KOPT-K1 (cell line): ENCODE measurements at regions not wholly inside any gene's neighbourhood (a gene's known extent, or its start where the extent isn't known, plus 50 kb on each side); places are given as distances from the start of the nearest gene placed in this dataset.
"Not testable (repeated sequence)": the region's sequence is repeated elsewhere in the genome, so short reads cannot be mapped to it uniquely, and the experiment has no call there.

Source experiments
- H3K27ac ChIP-seq: fragments of 200-600 bp; sonication (generic); 2 replicates; pipeline ENCODE4 v1.5.1; 2016; ENCODE audit warnings: antibody characterized with exemption, mild to moderate bottlenecking, low read depth, low read length; ENCODE audit not compliant: poor library complexity, severe bottlenecking
- H3K36me3 ChIP-seq: fragments of 200-600 bp; sonication (generic); 2 replicates; pipeline ENCODE4 v1.5.1; 2017; ENCODE audit warnings: antibody characterized with exemption, mild to moderate bottlenecking, low read length, moderate library complexity; ENCODE audit not compliant: insufficient read depth
- H3K9me3 ChIP-seq: fragments of 200-600 bp; sonication (generic); 2 replicates; pipeline ENCODE4 v1.5.1; 2017; ENCODE audit warnings: antibody characterized with exemption, low read length, mild to moderate bottlenecking; ENCODE audit not compliant: insufficient read depth, poor library complexity, severe bottlenecking

DNA sequence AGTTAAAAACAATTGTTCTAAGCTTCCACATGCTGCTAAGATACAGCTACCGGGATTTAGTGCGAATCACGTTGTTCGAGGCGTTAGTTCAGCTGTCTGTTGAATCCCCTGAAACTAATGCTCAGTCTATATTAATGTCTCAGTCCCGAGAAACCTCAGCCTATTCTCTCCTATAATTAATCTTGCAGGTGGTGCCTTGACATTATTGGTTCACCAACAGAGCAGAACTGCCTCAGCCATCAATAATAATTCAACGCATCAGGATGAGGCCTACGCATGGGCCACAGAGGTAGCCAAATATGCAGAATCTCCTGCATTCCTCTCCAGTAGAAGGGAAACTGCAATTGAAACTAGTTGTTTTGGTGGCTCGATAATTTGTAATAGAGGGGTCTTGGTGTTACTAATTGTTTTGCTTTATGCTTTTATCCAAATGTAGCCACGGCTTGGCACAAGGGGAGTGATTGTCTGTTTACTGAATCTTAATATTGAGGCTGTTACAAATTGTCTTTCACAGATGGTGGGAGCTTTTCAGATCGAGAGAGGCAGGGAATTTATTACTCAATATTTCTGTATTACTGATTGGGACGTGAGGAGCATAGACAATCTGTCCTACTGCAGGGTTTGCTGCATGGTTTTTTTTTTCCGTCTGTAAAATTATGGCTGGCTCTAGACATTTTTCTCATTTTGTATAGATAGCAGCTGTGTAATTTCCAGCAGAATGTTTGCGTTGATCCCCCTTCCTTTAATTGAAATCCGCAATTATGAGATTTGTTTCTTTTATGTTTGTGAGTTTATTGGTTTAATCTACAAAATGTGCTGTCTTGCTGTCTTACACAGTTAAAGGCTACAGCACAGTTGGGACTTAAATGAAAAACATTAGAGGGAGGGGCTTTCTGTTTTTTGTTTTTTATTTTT, 1036.5 kb upstream of the NOVA1 start:
- Histone ChIP-seq H3K36me3 (no peaks in the 10 kb centered on the region), H3K27ac (no peak overlapping the region), H3K9me3 (no peaks in the 10 kb centered on the region)

- H3K27ac ChIP-seq, H3K9me3 ChIP-seq: not testable (repeated sequence)
Measured at GRCh38 chr14:27640688-27641087, 1042.9 kb upstream of the NOVA1 start.

GRCh38 chr14:27642251-27642866, 1044.5 kb upstream of the NOVA1 start:
- Histone ChIP-seq H3K27ac (no peak overlapping the region), H3K9me3 (no peaks in the 10 kb centered on the region)

More at GRCh38 chr14:27640688-27641087, 1042.9 kb upstream of the NOVA1 start:
- H3K36me3 ChIP-seq: not testable (repeated sequence)

GRCh38 chr14:27660683-27661082, 1062.8 kb upstream of the NOVA1 start:
- no peaks in the 10 kb centered on the region for H3K36me3 ChIP-seq
- H3K27ac ChIP-seq: no peak overlapping the region
- peaks cover 3% of the 10 kb centered on the region for H3K9me3 ChIP-seq

More at GRCh38 chr14:27642251-27642866, 1044.5 kb upstream of the NOVA1 start:
- H3K36me3 ChIP-seq: no peaks in the 10 kb centered on the region

- no peaks in the 10 kb centered on the region for H3K36me3 ChIP-seq
- no peak overlapping the region for H3K27ac ChIP-seq
- H3K9me3 ChIP-seq: no peaks in the 10 kb centered on the region
Measured at GRCh38 chr14:27668531-27668930, 1070.7 kb upstream of the NOVA1 start.

DNA sequence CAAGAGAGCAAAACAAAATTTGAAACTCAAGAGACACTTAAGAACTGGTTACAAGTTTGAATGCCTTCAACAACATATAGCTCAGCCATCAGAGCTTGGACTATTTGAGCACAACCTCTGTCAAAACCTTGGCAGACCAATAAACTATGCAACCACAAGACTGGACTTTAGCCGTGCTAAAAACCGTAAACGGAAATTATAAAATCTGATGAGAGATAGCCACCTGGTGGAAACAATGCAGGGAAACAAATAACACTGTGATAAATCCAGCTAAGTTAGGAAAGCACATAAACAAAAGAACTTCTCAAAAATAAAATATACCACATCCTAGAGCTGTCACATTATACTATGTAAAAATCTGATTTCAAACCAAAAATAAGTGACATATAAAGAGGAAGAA, 1074.2 kb upstream of the NOVA1 start:
- H3K9me3 ChIP-seq: no peaks in the 10 kb centered on the region
- H3K27ac ChIP-seq: no peak overlapping the region
- H3K36me3 ChIP-seq: no peaks in the 10 kb centered on the region

DNA sequence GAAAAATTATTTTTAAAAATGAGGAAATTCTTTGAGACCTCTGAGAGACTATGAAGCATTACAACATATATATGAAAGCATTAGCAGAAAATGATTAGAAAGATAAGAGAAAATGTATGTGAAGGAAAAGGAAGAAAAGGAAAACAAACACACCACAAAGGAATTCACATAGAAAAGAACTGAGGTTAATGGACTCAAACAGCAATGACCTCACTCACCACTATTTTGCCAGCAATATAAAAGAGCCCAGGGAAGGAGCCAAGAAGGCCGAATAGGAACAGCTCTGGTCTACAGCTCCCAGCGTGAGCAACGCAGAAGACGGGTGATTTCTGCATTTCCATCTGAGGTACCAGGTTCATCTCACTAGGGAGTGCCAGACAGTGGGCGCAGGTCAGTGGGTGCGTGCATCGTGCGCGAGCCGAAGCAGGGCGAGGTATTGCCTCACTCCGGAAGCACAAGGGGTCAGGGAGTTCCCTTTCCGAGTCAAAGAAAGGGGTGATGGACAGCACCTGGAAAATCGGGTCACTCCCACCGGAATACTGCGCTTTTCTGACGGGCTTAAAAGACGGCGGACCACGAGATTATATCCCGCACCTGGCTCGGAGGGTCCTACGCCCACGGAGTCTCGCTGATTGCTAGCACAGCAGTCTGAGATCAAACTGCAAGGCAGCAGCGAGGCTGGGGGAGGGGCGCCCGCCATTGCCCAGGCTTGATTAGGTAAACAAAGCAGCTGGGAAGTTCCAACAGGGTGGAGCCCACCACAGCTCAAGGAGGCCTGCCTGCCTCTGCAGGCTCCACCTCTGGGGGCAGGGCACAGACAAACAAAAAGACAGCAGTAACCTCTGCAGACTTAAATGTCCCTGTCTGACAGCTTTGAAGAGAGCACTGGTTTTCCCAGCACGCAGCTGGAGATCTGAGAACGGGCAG, 1075.2 kb upstream of the NOVA1 start:
- not testable (repeated sequence) for H3K36me3 ChIP-seq, H3K27ac ChIP-seq, H3K9me3 ChIP-seq

GRCh38 chr14:27686137-27686536, 1080.5 kb upstream of the FOXG1 start:
- H3K27ac ChIP-seq: no peak overlapping the region
- H3K9me3 ChIP-seq: no peaks in the 10 kb centered on the region
- no peaks in the 10 kb centered on the region for H3K36me3 ChIP-seq

DNA sequence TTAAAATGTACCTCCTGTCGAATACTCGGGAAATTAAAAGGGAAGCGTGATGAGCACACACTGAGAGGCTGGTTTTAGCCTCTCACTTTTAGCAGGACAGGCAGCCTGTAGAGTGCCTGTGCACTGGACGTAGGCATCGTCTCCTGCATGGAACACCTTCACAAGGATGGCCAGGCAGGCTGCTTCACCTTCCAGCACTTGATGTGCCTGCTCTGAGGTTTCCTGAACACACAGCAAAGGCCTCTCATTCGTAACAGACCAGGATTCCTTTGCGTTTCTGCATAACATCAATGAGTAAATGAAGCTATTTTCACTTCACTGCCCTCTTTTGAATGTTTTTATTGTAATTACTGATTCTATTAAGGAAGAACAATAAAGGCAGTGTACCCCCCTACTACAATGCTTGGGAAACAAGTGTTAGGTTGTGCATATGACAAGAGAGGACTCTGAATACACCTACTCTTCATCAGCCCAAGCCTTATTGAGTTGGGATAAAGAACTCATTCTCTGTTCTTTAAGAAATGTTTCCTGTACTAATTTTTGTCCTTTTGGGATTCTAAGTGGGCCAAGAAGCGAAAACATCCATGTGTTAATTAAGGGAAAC, 1077.6 kb upstream of the FOXG1 start:
- Histone ChIP-seq H3K36me3 (no peaks in the 10 kb centered on the region), H3K9me3 (no peaks in the 10 kb centered on the region), H3K27ac (no peak overlapping the region)

DNA sequence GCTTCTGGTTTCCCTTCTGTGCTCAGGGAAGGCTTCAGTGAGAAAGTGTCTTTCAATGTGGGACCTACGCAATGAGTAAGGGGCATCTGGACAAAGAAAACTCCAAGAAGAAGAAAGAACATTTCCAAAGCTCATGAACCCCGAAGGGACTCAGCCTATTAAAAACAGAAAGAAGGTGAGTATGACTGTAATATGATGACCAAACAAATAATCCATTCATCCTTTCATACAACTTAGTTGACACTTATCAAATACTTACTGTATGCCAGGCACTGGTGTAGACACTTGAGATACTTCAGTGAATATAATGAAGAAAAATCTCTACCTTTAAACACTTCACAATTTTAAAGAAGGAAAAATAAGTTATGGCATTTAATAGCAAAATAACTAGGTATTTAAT, 1054.2 kb upstream of the FOXG1 start:
- no peak overlapping the region for H3K27ac ChIP-seq
- peaks cover 26% of the 10 kb centered on the region for H3K9me3 ChIP-seq

DNA sequence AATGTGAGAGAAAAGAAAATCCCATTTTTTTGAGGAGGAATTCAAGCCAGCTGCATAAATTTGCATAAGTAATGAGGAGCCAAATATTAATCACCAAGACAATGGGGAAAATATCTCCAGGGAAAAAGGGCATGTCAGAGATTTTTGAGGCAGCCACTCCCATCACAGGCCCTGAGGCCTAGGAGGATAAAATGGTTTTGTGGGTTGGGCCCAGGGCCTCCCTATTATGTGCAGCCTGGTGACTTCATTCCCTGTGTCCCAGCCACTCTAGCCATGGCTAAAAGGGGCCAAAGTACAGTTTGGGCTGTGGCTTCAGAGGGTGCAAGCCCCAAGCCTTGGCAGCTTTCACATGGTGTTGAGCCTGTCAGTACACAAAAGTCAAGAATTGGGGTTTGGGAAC, 1051.0 kb upstream of the FOXG1 start:
- no peak overlapping the region for H3K27ac ChIP-seq
- H3K36me3 ChIP-seq: no peaks in the 10 kb centered on the region
- peaks cover 24% of the 10 kb centered on the region for H3K9me3 ChIP-seq

More for the DNA sequence above, 1054.2 kb upstream of the FOXG1 start:
- H3K36me3 ChIP-seq: no peaks in the 10 kb centered on the region

DNA sequence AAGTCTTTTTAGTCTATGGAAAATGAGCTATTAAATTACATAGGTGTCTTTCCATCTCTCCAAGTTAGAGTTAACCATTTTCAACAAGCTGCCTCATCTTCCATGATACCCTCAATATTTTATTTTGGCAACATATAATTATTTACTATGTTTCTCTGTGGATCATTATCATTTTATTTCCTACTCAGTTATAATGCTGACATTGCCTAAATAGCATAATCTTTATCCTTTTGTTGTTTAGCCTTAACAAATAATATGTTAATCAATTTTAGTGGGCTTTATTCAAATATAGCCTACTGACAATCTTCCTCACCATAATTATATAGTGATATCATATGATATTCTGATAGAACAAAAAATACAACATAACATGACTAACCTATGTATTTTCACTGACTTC, 1044.8 kb upstream of the FOXG1 start:
- H3K36me3 ChIP-seq: no peaks in the 10 kb centered on the region
- peaks cover 4% of the 10 kb centered on the region for H3K9me3 ChIP-seq
- H3K27ac ChIP-seq: no peak overlapping the region

DNA sequence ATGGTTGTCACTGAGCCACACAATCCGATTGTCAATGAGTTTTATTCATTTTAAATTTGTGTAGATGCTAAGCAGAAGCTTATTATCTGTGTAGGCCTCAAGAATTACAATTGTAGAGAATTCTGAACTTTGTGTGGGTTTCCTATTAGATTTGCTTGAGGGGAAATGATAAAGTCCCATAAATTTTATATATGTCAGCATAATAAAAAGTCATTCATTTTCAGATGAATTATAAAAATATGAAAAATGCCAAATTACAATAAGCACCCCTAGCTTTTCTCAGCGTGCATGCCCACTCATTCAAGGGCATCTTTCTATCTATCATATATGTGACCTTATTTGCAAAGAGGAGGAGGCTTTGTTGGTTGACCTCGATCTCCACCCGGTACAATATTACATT, 1041.1 kb upstream of the FOXG1 start:
- no peaks in the 10 kb centered on the region for H3K36me3 ChIP-seq
- H3K27ac ChIP-seq: no peak overlapping the region
- H3K9me3 ChIP-seq: no peaks in the 10 kb centered on the region

GRCh38 chr14:27727251-27727770, 1039.3 kb upstream of the FOXG1 start:
- H3K27ac ChIP-seq: no peak overlapping the region
- no peaks in the 10 kb centered on the region for H3K36me3 ChIP-seq
- no peaks in the 10 kb centered on the region for H3K9me3 ChIP-seq
